ENCODE measurements at regions not wholly inside any gene's neighbourhood (a gene's known extent, or its start where the extent isn't known, plus 50 kb on each side); places are given as distances from the start of the nearest gene placed in this dataset.

- TF ChIP-seq YY1 (IDR thresholded peaks at IDR 0.05; ENCODE audit: insufficient read depth, insufficient read length) (no peak), ZNF274 (IDR thresholded peaks at IDR 0.05; ENCODE audit: low read depth, low read length) (no peak), SUZ12 (IDR thresholded peaks at IDR 0.05; ENCODE audit: extremely low read depth, insufficient read depth, insufficient read length) (no peak)
Measured at GRCh38 chr4:25535278-25535677, 120.4 kb upstream of the SLC34A2 start.
